H9 (cell line): ENCODE measurements at regions not wholly inside any gene's neighbourhood (a gene's known extent, or its start where the extent isn't known, plus 50 kb on each side); places are given as distances from the start of the nearest gene placed in this dataset.

Experiments used
- DNase-seq: peaks from one replicate; pipeline ENCODE4 v3.0.0-alpha.2; 2017
- H2AFZ ChIP-seq: one replicate; pipeline ENCODE4 v1.6.1; 2013; ENCODE audit warnings: mild to moderate bottlenecking, low read length, control low read depth, moderate library complexity
- H2AK5ac ChIP-seq: 2 replicates; pipeline ENCODE4 v1.6.1; 2013; ENCODE audit warnings: low read length, control low read depth, mixed read lengths; ENCODE audit not compliant: insufficient read length
- H2BK120ac ChIP-seq: one replicate; pipeline ENCODE4 v1.6.1; 2013; ENCODE audit warnings: low read depth, mild to moderate bottlenecking, low read length, control low read depth, inconsistent platforms; ENCODE audit not compliant: poor library complexity, severe bottlenecking
- H2BK12ac ChIP-seq: 2 replicates; pipeline ENCODE4 v1.6.1; 2013; ENCODE audit warnings: low read length, control low read depth, mixed read lengths, low read depth; ENCODE audit not compliant: insufficient read length
- H2BK15ac ChIP-seq: 2 replicates; pipeline ENCODE4 v1.6.1; 2013; ENCODE audit warnings: low read depth, low read length, control low read depth
- H2BK20ac ChIP-seq: one replicate; pipeline ENCODE4 v1.6.1; 2013; ENCODE audit warnings: low read depth, mild to moderate bottlenecking, low read length, control low read depth, inconsistent platforms; ENCODE audit not compliant: poor library complexity, severe bottlenecking
- H2BK5ac ChIP-seq: 2 replicates; pipeline ENCODE4 v1.6.1; 2013; ENCODE audit warnings: low read length, control low read depth, mixed read lengths; ENCODE audit not compliant: insufficient read length
- H3K14ac ChIP-seq: 2 replicates; pipeline ENCODE4 v1.6.1; 2013; ENCODE audit warnings: low read length, control low read depth; ENCODE audit not compliant: insufficient read depth
- H3K18ac ChIP-seq: 2 replicates; pipeline ENCODE4 v1.6.1; 2013; ENCODE audit warnings: low read depth, mild to moderate bottlenecking, mixed read lengths, low read length, control low read depth; ENCODE audit not compliant: insufficient read length
- H3K23ac ChIP-seq: 2 replicates; pipeline ENCODE4 v1.6.1; 2013; ENCODE audit warnings: low read length, control low read depth, mixed read lengths, low read depth; ENCODE audit not compliant: insufficient read length
- H3K23me2 ChIP-seq: 2 replicates; pipeline ENCODE4 v1.6.1; 2013; ENCODE audit warnings: low read depth, mild to moderate bottlenecking, mixed read lengths, low read length, control low read depth; ENCODE audit not compliant: insufficient read length, poor library complexity, severe bottlenecking
- H3K27ac ChIP-seq: 2 replicates; pipeline ENCODE4 v1.5.1; 2013; ENCODE audit warnings: low read length, control low read depth, mixed read lengths, low read depth; ENCODE audit not compliant: insufficient read length
- H3K27me3 ChIP-seq: 2 replicates; pipeline ENCODE4 v1.6.1; 2013; ENCODE audit warnings: low read length, control low read depth, inconsistent platforms; ENCODE audit not compliant: insufficient read depth
- H3K4ac ChIP-seq: 2 replicates; pipeline ENCODE4 v1.6.1; 2013; ENCODE audit warnings: low read depth, mild to moderate bottlenecking, control low read depth, inconsistent platforms, low read length, moderate library complexity
- H3K4me1 ChIP-seq: 2 replicates; pipeline ENCODE4 v1.6.1; 2013; ENCODE audit warnings: low read length, control low read depth, inconsistent platforms; ENCODE audit not compliant: insufficient read depth
- H3K4me2 ChIP-seq: 2 replicates; pipeline ENCODE4 v1.6.1; 2013; ENCODE audit warnings: low read length, control low read depth, mixed read lengths; ENCODE audit not compliant: insufficient read length, insufficient read depth
- H3K56ac ChIP-seq: 2 replicates; pipeline ENCODE4 v1.6.1; 2013; ENCODE audit warnings: low read depth, mild to moderate bottlenecking, mixed read lengths, low read length, control low read depth; ENCODE audit not compliant: insufficient read length
- H3K79me1 ChIP-seq: 2 replicates; pipeline ENCODE4 v1.6.1; 2013; ENCODE audit warnings: low read depth, mild to moderate bottlenecking, moderate library complexity, low read length, control low read depth, inconsistent platforms; ENCODE audit not compliant: insufficient read depth, poor library complexity, severe bottlenecking
- H3K79me2 ChIP-seq: 2 replicates; pipeline ENCODE4 v1.6.1; 2013; ENCODE audit warnings: low read length, control low read depth, inconsistent platforms; ENCODE audit not compliant: insufficient read depth
- H3K9ac ChIP-seq: 2 replicates; pipeline ENCODE4 v1.6.1; 2013; ENCODE audit warnings: low read length, control low read depth, mixed read lengths; ENCODE audit not compliant: insufficient read length; ENCODE audit errors: extremely low read depth
- H3K9me3 ChIP-seq: one replicate; pipeline ENCODE4 v1.6.1; 2013; ENCODE audit warnings: low read depth, low read length, inconsistent platforms; ENCODE audit not compliant: control insufficient read depth
- H3T11ph ChIP-seq: one replicate; pipeline ENCODE4 v1.6.1; 2013; ENCODE audit warnings: mild to moderate bottlenecking, low read length, control low read depth, inconsistent platforms
- H4K20me1 ChIP-seq: one replicate; pipeline ENCODE4 v1.6.1; 2013; ENCODE audit not compliant: control insufficient read depth, insufficient read length, insufficient read depth
- H4K5ac ChIP-seq: 2 replicates; pipeline ENCODE4 v1.6.1; 2013; ENCODE audit warnings: low read depth, mild to moderate bottlenecking, mixed read lengths, low read length, control low read depth; ENCODE audit not compliant: insufficient read length
- H4K8ac ChIP-seq: replicated peaks from 2 replicates; pipeline ENCODE4 v1.6.1; 2013; ENCODE audit warnings: low read length, control low read depth, mixed read lengths, low read depth; ENCODE audit not compliant: insufficient read length
- H4K91ac ChIP-seq: 2 replicates; pipeline ENCODE4 v1.6.1; 2013; ENCODE audit warnings: low read depth, mild to moderate bottlenecking, moderate library complexity, mixed read lengths, low read length, control low read depth; ENCODE audit not compliant: insufficient read length
- H3K27ac Mint-ChIP-seq, 3 experiments: 2 replicates in 2 of 3; 3 replicates in 1 of 3; pipeline ENCODE4 v1.8.0; 2020 to 2021; ENCODE audit warnings: mixed read lengths in 3 of 3, mild to moderate bottlenecking in 1 of 3, moderate library complexity in 1 of 3
- H3K27me3 Mint-ChIP-seq: 2 replicates; pipeline ENCODE4 v1.8.0; 2021; ENCODE audit warnings: low read depth, mild to moderate bottlenecking, moderate library complexity, mixed read lengths
- H3K36me3 Mint-ChIP-seq, 3 experiments: 2 replicates in 2 of 3; 3 replicates in 1 of 3; pipeline ENCODE4 v1.8.0; 2020 to 2021; ENCODE audit warnings: low read depth in 3 of 3, mixed read lengths in 3 of 3; ENCODE audit not compliant: insufficient read depth in 1 of 3
- H3K4me1 Mint-ChIP-seq, 2 experiments: 2 replicates each; pipeline ENCODE4 v1.8.0; 2020; ENCODE audit warnings: mixed read lengths in 2 of 2
- H3K4me3 Mint-ChIP-seq, 2 experiments: 2 replicates in 1 of 2; 3 replicates in 1 of 2; pipeline ENCODE4 v1.8.0; 2020 to 2021; ENCODE audit warnings: mild to moderate bottlenecking in 2 of 2, mixed read lengths in 2 of 2, moderate library complexity in 1 of 2
- H3K9me3 Mint-ChIP-seq, 2 experiments: 2 replicates in 1 of 2; 3 replicates in 1 of 2; pipeline ENCODE4 v1.8.0; 2020; ENCODE audit warnings: mild to moderate bottlenecking in 2 of 2, mixed read lengths in 2 of 2, moderate library complexity in 1 of 2
- CTCF ChIP-seq: fragments of 200-600 bp; sonication (generic); conservative IDR thresholded peaks from 3 replicates; pipeline ENCODE4 v1.8.0; 2021; ENCODE audit warnings: antibody characterized with exemption, mild to moderate bottlenecking
- WGBS: extraction: QIAGEN DNeasy Blood & Tissue Kit; methylation state at CpG from one replicate; pipeline ENCODE4 v1.1.7; 2013; ENCODE audit warnings: missing lambda C conversion rate, low lambda C conversion rate, mixed read lengths; ENCODE audit not compliant: insufficient read length; ENCODE audit errors: extremely low coverage; 5-methylcytosine and 5-hydroxymethylcytosine counted together

GRCh38 chr2:9738062-9738461 is 105.2 kb upstream of the TAF1B start:
- Histone ChIP-seq H2BK120ac (no peak overlapping the region), H3K23ac (no peak overlapping the region), H3K4me2 (no peak overlapping the region), H2BK5ac (no peak overlapping the region), H2BK12ac (no peak overlapping the region), H3K14ac (no peak overlapping the region), H3K9me3 (no peaks in the 10 kb centered on the region), H3K27me3 (no peaks in the 10 kb centered on the region), H3K4ac (no peak overlapping the region), H3K27ac (no peak overlapping the region), H3K79me2 (no peaks in the 10 kb centered on the region), H3K56ac (no peak overlapping the region), H3T11ph (no peak overlapping the region), H4K5ac (no peak overlapping the region), H3K9ac (no peak overlapping the region), H3K4me1 (no peaks in the 10 kb centered on the region), H2BK15ac (no peak overlapping the region), H2AK5ac (no peak overlapping the region), H3K18ac (no peak overlapping the region), H4K20me1 (no peaks in the 10 kb centered on the region), H4K91ac (no peak overlapping the region), H2BK20ac (no peak overlapping the region), H2AFZ (no peak overlapping the region), H3K79me1 (no peaks in the 10 kb centered on the region), H4K8ac (no peak overlapping the region), H3K23me2 (no peaks in the 10 kb centered on the region)
- no peaks in the 10 kb centered on the region; a peak in 2 of 7 replicates for H3K36me3 Mint-ChIP-seq
- peaks cover 8% of the 10 kb centered on the region for H3K27me3 Mint-ChIP-seq
- no peak for DNase-seq
- TF ChIP-seq CTCF: no peak
- peaks cover 14 to 29% of the 10 kb centered on the region in 2 experiments for H3K9me3 Mint-ChIP-seq
- no peaks in the 10 kb centered on the region for H3K4me1 Mint-ChIP-seq
- no peak overlapping the region for H3K27ac Mint-ChIP-seq
- WGBS: no CpG with 5 or more reads among the region's 5 CpGs
- H3K4me3 Mint-ChIP-seq: no peak overlapping the region
